22Rv1 (cell line): ENCODE measurements at regions not wholly inside any gene's neighbourhood (a gene's known extent, or its start where the extent isn't known, plus 50 kb on each side); places are given as distances from the start of the nearest gene placed in this dataset.

Source experiments
- ZFX ChIP-seq: fragments of 450-650 bp; IDR thresholded peaks from 2 replicates; pipeline ENCODE4 v1.6.1; 2017; ENCODE audit warnings: antibody characterized with exemption, borderline replicate concordance
- TF ChIP-seq, protein P1 (sequence below): fragments of 450-650 bp; IDR thresholded peaks from 2 replicates; pipeline ENCODE4 v1.5.1; 2017; ENCODE audit warnings: mild to moderate bottlenecking

DNA sequence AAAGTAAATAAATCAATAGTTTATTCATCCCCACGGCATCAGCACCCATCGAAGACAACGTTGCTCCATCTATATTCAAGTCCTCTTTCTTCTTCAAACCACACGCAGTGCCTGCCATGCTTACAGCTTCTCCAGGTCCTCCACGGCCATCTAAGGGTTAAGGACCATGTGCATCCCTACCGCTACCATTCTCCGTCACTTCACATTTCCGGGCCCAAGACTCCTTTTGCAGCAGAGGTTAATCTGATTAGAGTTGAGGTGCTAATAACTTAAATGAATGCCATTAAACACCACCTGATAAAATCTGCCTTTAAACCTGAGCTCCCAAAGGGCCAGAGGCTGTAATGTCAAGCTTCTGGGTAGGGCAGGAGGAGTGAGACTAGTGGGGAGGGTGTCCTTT, 79.7 kb upstream of the CCND2 start:
- TF ChIP-seq, protein P1, sequence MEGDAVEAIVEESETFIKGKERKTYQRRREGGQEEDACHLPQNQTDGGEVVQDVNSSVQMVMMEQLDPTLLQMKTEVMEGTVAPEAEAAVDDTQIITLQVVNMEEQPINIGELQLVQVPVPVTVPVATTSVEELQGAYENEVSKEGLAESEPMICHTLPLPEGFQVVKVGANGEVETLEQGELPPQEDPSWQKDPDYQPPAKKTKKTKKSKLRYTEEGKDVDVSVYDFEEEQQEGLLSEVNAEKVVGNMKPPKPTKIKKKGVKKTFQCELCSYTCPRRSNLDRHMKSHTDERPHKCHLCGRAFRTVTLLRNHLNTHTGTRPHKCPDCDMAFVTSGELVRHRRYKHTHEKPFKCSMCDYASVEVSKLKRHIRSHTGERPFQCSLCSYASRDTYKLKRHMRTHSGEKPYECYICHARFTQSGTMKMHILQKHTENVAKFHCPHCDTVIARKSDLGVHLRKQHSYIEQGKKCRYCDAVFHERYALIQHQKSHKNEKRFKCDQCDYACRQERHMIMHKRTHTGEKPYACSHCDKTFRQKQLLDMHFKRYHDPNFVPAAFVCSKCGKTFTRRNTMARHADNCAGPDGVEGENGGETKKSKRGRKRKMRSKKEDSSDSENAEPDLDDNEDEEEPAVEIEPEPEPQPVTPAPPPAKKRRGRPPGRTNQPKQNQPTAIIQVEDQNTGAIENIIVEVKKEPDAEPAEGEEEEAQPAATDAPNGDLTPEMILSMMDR, result no peak
- TF ChIP-seq ZFX, result no peak
